CD14-positive monocyte (primary cell): ENCODE measurements at regions not wholly inside any gene's neighbourhood (a gene's known extent, or its start where the extent isn't known, plus 50 kb on each side); places are given as distances from the start of the nearest gene placed in this dataset.
A peak's percentile ranks its signal among the peaks of the same experiment; 100 is the strongest.

ENCODE experiments used
- DNase-seq, 3 donors: peaks; one replicate each; pipeline ENCODE4 v3.0.0-alpha.2; 2011 to 2022
- H2AFZ ChIP-seq: 2 replicates; pipeline ENCODE4 v1.6.0; 2012; ENCODE audit warnings: mild to moderate bottlenecking, low read depth, low read length, inconsistent platforms; ENCODE audit not compliant: insufficient read depth, poor library complexity, severe bottlenecking
- H3K27ac ChIP-seq, 2 donors: 1 replicate in 1 of 2; 2 replicates in 1 of 2; pipeline ENCODE4 v1.5.1; 2012 to 2013; ENCODE audit warnings: low read length in 2 of 2, control low read depth in 1 of 2, inconsistent platforms in 1 of 2, low read depth in 1 of 2, mild to moderate bottlenecking in 1 of 2
- H3K27me3 ChIP-seq, 2 donors: one replicate each; pipeline versions ENCODE4 v1.6.0 to v1.6.1; 2011 to 2013; ENCODE audit warnings: low read length in 2 of 2; ENCODE audit not compliant: control insufficient read depth in 2 of 2, insufficient read depth in 2 of 2
- H3K36me3 ChIP-seq, 2 donors: replicated peaks in 1 of 2; 1 replicate in 1 of 2; 2 replicates in 1 of 2; pipeline versions ENCODE4 v1.5.1 to v1.6.1; 2012 to 2013; ENCODE audit warnings: low read length in 2 of 2, control low read depth in 1 of 2, inconsistent platforms in 1 of 2, mild to moderate bottlenecking in 1 of 2; ENCODE audit not compliant: insufficient read depth in 2 of 2, control insufficient read depth in 1 of 2
- H3K4me1 ChIP-seq, 2 donors: 1 replicate in 1 of 2; 2 replicates in 1 of 2; pipeline versions ENCODE4 v1.5.1 to v1.6.1; 2012 to 2013; ENCODE audit warnings: low read length in 2 of 2, control low read depth in 1 of 2, inconsistent platforms in 1 of 2, mild to moderate bottlenecking in 1 of 2, moderate library complexity in 1 of 2; ENCODE audit not compliant: insufficient read depth in 2 of 2, control insufficient read depth in 1 of 2
- H3K4me2 ChIP-seq: replicated peaks from 2 replicates; pipeline ENCODE3; 2012; ENCODE audit warnings: low read length, moderate library complexity, mild to moderate bottlenecking; ENCODE audit not compliant: poor library complexity, severe bottlenecking; ENCODE audit errors: extremely low read depth
- H3K4me3 ChIP-seq, 3 experiments: fragments of 200-600 bp in 1 of 3; sonication (generic) in 1 of 3; replicated peaks in 1 of 3; 1 replicate in 2 of 3; 2 replicates in 1 of 3; pipeline ENCODE4 v1.5.1; 2011 to 2013; ENCODE audit warnings: low read length in 3 of 3, mild to moderate bottlenecking in 3 of 3, control low read depth in 2 of 3, low read depth in 2 of 3, inconsistent platforms in 1 of 3, moderate library complexity in 1 of 3
- H3K79me2 ChIP-seq: 2 replicates; pipeline ENCODE4 v1.6.0; 2012; ENCODE audit warnings: mild to moderate bottlenecking, control low read depth, inconsistent platforms, low read length, moderate library complexity; ENCODE audit not compliant: insufficient read depth
- H3K9ac ChIP-seq: 2 replicates; pipeline ENCODE4 v1.6.0; 2017; ENCODE audit warnings: low read length, mild to moderate bottlenecking; ENCODE audit not compliant: insufficient read depth, poor library complexity, severe bottlenecking
- H3K9me3 ChIP-seq, 2 donors: replicated peaks in 1 of 2; 1 replicate in 1 of 2; 2 replicates in 1 of 2; pipeline versions ENCODE4 v1.5.1 to v1.6.1; 2012 to 2013; ENCODE audit warnings: low read length in 2 of 2, control low read depth in 1 of 2; ENCODE audit not compliant: control insufficient read depth in 1 of 2, insufficient read depth in 1 of 2
- H4K20me1 ChIP-seq: 2 replicates; pipeline ENCODE4 v1.6.0; 2012; ENCODE audit warnings: mild to moderate bottlenecking, low read length, control low read depth, moderate library complexity; ENCODE audit not compliant: insufficient read depth
- H3K27ac Mint-ChIP-seq, 7 donors: one replicate each; pipeline ENCODE4 v1.8.0; 2020; ENCODE audit warnings: mild to moderate bottlenecking in 7 of 7, mixed read lengths in 7 of 7, moderate library complexity in 6 of 7, inconsistent platforms in 2 of 7
- H3K27me3 Mint-ChIP-seq, 3 donors: one replicate each; pipeline ENCODE4 v1.8.0; 2021 to 2022; ENCODE audit warnings: low read depth in 3 of 3, mild to moderate bottlenecking in 3 of 3, mixed read lengths in 3 of 3, moderate library complexity in 3 of 3, inconsistent platforms in 1 of 3
- H3K36me3 Mint-ChIP-seq, 2 donors: one replicate each; pipeline ENCODE4 v1.8.0; 2020; ENCODE audit warnings: mixed read lengths in 2 of 2, inconsistent platforms in 1 of 2, mild to moderate bottlenecking in 1 of 2
- H3K4me1 Mint-ChIP-seq: one replicate; pipeline ENCODE4 v1.8.0; 2020; ENCODE audit warnings: mild to moderate bottlenecking, mixed read lengths
- H3K4me3 Mint-ChIP-seq, 2 donors: one replicate each; pipeline ENCODE4 v1.8.0; 2020; ENCODE audit warnings: mild to moderate bottlenecking in 2 of 2, mixed read lengths in 2 of 2, moderate library complexity in 1 of 2
- H3K9me3 Mint-ChIP-seq, 7 donors: one replicate each; pipeline ENCODE4 v1.8.0; 2020 to 2022; ENCODE audit warnings: mixed read lengths in 7 of 7, mild to moderate bottlenecking in 6 of 7, moderate library complexity in 6 of 7, inconsistent platforms in 2 of 7
- CTCF ChIP-seq: fragments of 200-600 bp; IDR thresholded peaks from one replicate; pipeline ENCODE4 v1.8.0; 2022; ENCODE audit warnings: antibody characterized with exemption, mild to moderate bottlenecking
- WGBS: methylation state at CpG from one replicate; pipeline ENCODE4 v1.1.5; 2013; ENCODE audit warnings: missing lambda C conversion rate; ENCODE audit not compliant: insufficient coverage; 5-methylcytosine and 5-hydroxymethylcytosine counted together
- intact Hi-C, 2 donors: fragments of 100-400 bp; cut with micrococcal nuclease; formaldehyde crosslinking; loops; one replicate each; pipeline versions ENCODE4 v1.15.0 to v1.15.1; 2023

GRCh38 chr10:107686095-107686494, 521.6 kb upstream of the SORCS1 start:
- Histone ChIP-seq H4K20me1 (no peaks in the 10 kb centered on the region), H3K36me3 (no peaks in the 10 kb centered on the region), H3K79me2 (peaks cover 10% of the 10 kb centered on the region), H3K4me1 (peaks cover 51 to 61% of the 10 kb centered on the region in 2 donors), H2AFZ (peak overlapping the region; percentile 31), H3K27ac (peak overlapping the region; percentile 11 to 87), H3K4me3 (peak overlapping the region in 2 of 3 experiments; percentile 16 to 48), H3K9me3 (no peaks in the 10 kb centered on the region), H3K9ac (peak overlapping the region; percentile 0), H3K4me2 (peak overlapping the region; percentile 54), H3K27me3 (no peaks in the 10 kb centered on the region)
- DNase-seq, result peak; percentile 70 to 87 (median 83)
- peak overlapping the region; percentile 28 to 73 for H3K4me3 Mint-ChIP-seq
- H3K27me3 Mint-ChIP-seq, result peaks cover 0 to 2% (median 0%) of the 10 kb centered on the region in 3 donors
- 0% methylated on average over 2 of the region's 3 CpGs for WGBS
- TF ChIP-seq CTCF, result no peak
- peaks cover 0 to 5% (median 2%) of the 10 kb centered on the region in 7 donors for H3K9me3 Mint-ChIP-seq
- H3K27ac Mint-ChIP-seq, result peak overlapping the region; percentile 84 to 92 (median 88)
- no peaks in the 10 kb centered on the region for H3K36me3 Mint-ChIP-seq
- intact Hi-C loops, result no loop called here
- peaks cover 53% of the 10 kb centered on the region for H3K4me1 Mint-ChIP-seq

- Histone ChIP-seq H3K27me3 (no peaks in the 10 kb centered on the region), H4K20me1 (no peaks in the 10 kb centered on the region), H3K9ac (no peak overlapping the region), H3K27ac (no peak overlapping the region), H3K4me3 (no peak overlapping the region), H3K9me3 (no peaks in the 10 kb centered on the region), H3K79me2 (no peaks in the 10 kb centered on the region), H3K4me1 (no peaks in the 10 kb centered on the region), H3K4me2 (no peak overlapping the region), H3K36me3 (no peaks in the 10 kb centered on the region), H2AFZ (no peak overlapping the region)
- intact Hi-C loops, result no loop called here
- Mint-ChIP-seq H3K4me3 (no peak overlapping the region), H3K27ac (no peak overlapping the region), H3K4me1 (peaks cover under 1% of the 10 kb centered on the region), H3K9me3 (peaks cover 0 to 8% (median 2%) of the 10 kb centered on the region in 7 donors), H3K36me3 (no peaks in the 10 kb centered on the region), H3K27me3 (peaks cover 0 to 7% (median 0%) of the 10 kb centered on the region in 3 donors)
- TF ChIP-seq CTCF, result no peak
- no peak for DNase-seq
Measured at GRCh38 chr10:107671960-107672359, 507.5 kb upstream of the SORCS1 start.
